HEK293 (cell line): ENCODE measurements at regions not wholly inside any gene's neighbourhood (a gene's known extent, or its start where the extent isn't known, plus 50 kb on each side); places are given as distances from the start of the nearest gene placed in this dataset.

Experiments
- CTCF ChIP-seq: fragments of 450-650 bp; formaldehyde crosslinking; IDR thresholded peaks from 2 replicates; pipeline ENCODE4 v1.5.1; 2016; ENCODE audit warnings: missing biosample characterization, missing genetic modification characterization
- PBX3 ChIP-seq: sonication (generic); formaldehyde crosslinking; IDR thresholded peaks from 2 replicates; pipeline ENCODE4 v1.8.1; 2022; ENCODE audit warnings: mild to moderate bottlenecking, moderate library complexity, missing genetic modification reagents
- REST ChIP-seq: fragments of 450-650 bp; formaldehyde crosslinking; IDR thresholded peaks from 2 replicates; pipeline ENCODE4 v1.5.1; 2016; ENCODE audit warnings: missing biosample characterization, missing genetic modification characterization
- SP7 ChIP-seq: fragments of 450-650 bp; formaldehyde crosslinking; IDR thresholded peaks from 2 replicates; pipeline ENCODE4 v1.5.1; 2016; ENCODE audit warnings: missing biosample characterization, missing genetic modification characterization
- ZBTB20 ChIP-seq: fragments of 450-650 bp; formaldehyde crosslinking; IDR thresholded peaks from 2 replicates; pipeline ENCODE4 v1.5.1; 2016; ENCODE audit warnings: missing biosample characterization, missing genetic modification characterization
- ZBTB7A ChIP-seq: fragments of 450-650 bp; formaldehyde crosslinking; IDR thresholded peaks from 2 replicates; pipeline ENCODE4 v1.5.1; 2016; ENCODE audit warnings: low read depth, missing biosample characterization, missing genetic modification characterization
- ZNF223 ChIP-seq: fragments of 450-650 bp; formaldehyde crosslinking; IDR thresholded peaks from 2 replicates; pipeline ENCODE4 v1.5.1; 2016; ENCODE audit warnings: missing biosample characterization, missing genetic modification characterization
- ZNF274 ChIP-seq, 2 experiments: fragments of 200-500 bp in 1 of 2; fragments of 450-650 bp in 1 of 2; sonication (Bioruptor generic) in 1 of 2; formaldehyde crosslinking in 1 of 2; IDR thresholded peaks; 2 replicates each; pipeline versions ENCODE4 v1.5.1 to v1.6.1; 2014 to 2016; ENCODE audit warnings: borderline replicate concordance in 1 of 2, inconsistent platforms in 1 of 2, low read length in 1 of 2, missing biosample characterization in 1 of 2, missing genetic modification characterization in 1 of 2
- ZNF362 ChIP-seq: fragments of 450-650 bp; formaldehyde crosslinking; IDR thresholded peaks from 2 replicates; pipeline ENCODE4 v1.5.1; 2016; ENCODE audit warnings: missing biosample characterization, missing genetic modification characterization
- ZNF629 ChIP-seq: fragments of 450-650 bp; formaldehyde crosslinking; IDR thresholded peaks from 2 replicates; pipeline ENCODE4 v1.5.1; 2017; ENCODE audit warnings: missing biosample characterization, missing genetic modification characterization

GRCh38 chrX:137363559-137363958 lies 202.4 kb upstream of the ZIC3 start:
- TF ChIP-seq CTCF: no peak
- no peak for TF ChIP-seq ZNF223
- TF ChIP-seq SP7 (tag by site-specific recombination): no peak
- TF ChIP-seq REST: no peak
- no peak for TF ChIP-seq ZNF274 (IDR thresholded peaks at IDR 0.05; ENCODE audit: low read length)
- no peak for TF ChIP-seq ZNF274 (tag by site-specific recombination; IDR thresholded peaks at IDR 0.05; ENCODE audit: borderline replicate concordance)
- no peak for TF ChIP-seq ZBTB7A (tag by site-specific recombination)
- no peak for TF ChIP-seq PBX3 (CRISPR knock-in tag)
- TF ChIP-seq ZNF629: no peak
- TF ChIP-seq ZNF362 (tag by site-specific recombination): no peak
- no peak for TF ChIP-seq ZBTB20 (tag by site-specific recombination)
